Gastroesophageal sphincter (tissue), 3 donors: ENCODE measurements at regions not wholly inside any gene's neighbourhood (a gene's known extent, or its start where the extent isn't known, plus 50 kb on each side); places are given as distances from the start of the nearest gene placed in this dataset.

ENCODE experiments used
- EP300 ChIP-seq: sonication (generic); formaldehyde crosslinking; IDR thresholded peaks from one replicate; pipeline ENCODE4 v1.6.1; 2017; ENCODE audit warnings: antibody characterized with exemption, mild to moderate bottlenecking
- POLR2A ChIP-seq, 2 donors: fragments of 450-650 bp; IDR thresholded peaks; one replicate each; pipeline ENCODE4 v1.6.1; 2017; ENCODE audit warnings: antibody characterized with exemption in 2 of 2, mild to moderate bottlenecking in 2 of 2, moderate library complexity in 1 of 2
- POLR2AphosphoS5 ChIP-seq: sonication (generic); formaldehyde crosslinking; IDR thresholded peaks from one replicate; pipeline ENCODE4 v1.6.1; 2017; ENCODE audit warnings: antibody characterized with exemption
- TF ChIP-seq, protein P1 (sequence below), 4 experiments: fragments of 200-600 bp in 2 of 4; fragments of 450-650 bp in 2 of 4; sonication (generic) in 1 of 4; IDR thresholded peaks; one replicate each; pipeline ENCODE4 v1.5.1; 2017 to 2019; ENCODE audit warnings: antibody characterized with exemption in 4 of 4, mild to moderate bottlenecking in 2 of 4, moderate library complexity in 2 of 4

DNA sequence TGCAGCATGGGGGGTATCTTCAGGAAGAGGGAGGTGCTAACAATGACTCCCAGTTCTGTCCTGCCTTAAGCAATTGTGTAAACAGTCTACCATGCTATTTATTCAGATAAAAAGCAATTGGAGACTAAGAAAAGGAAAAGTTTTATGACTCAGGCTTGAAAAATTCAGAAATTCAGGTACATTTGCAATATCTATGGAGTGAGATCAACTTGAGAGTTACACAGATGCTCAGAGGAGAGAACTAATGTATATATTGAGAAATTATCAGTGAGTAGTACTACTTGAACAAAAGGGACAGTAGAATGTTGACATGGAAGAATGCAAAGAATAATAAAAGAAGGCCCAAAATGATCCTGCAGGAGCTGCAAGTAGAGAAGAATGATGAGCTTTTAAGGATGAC lies 277.6 kb upstream of the DACH1 start:
- TF ChIP-seq, protein P1, sequence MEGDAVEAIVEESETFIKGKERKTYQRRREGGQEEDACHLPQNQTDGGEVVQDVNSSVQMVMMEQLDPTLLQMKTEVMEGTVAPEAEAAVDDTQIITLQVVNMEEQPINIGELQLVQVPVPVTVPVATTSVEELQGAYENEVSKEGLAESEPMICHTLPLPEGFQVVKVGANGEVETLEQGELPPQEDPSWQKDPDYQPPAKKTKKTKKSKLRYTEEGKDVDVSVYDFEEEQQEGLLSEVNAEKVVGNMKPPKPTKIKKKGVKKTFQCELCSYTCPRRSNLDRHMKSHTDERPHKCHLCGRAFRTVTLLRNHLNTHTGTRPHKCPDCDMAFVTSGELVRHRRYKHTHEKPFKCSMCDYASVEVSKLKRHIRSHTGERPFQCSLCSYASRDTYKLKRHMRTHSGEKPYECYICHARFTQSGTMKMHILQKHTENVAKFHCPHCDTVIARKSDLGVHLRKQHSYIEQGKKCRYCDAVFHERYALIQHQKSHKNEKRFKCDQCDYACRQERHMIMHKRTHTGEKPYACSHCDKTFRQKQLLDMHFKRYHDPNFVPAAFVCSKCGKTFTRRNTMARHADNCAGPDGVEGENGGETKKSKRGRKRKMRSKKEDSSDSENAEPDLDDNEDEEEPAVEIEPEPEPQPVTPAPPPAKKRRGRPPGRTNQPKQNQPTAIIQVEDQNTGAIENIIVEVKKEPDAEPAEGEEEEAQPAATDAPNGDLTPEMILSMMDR (IDR thresholded peaks at IDR 0.05) = no peak
- TF ChIP-seq POLR2AphosphoS5 (no peak), POLR2A (IDR thresholded peaks at IDR 0.05) (no peak), EP300 (no peak)
